ENCODE measurements at regions not wholly inside any gene's neighbourhood (a gene's known extent, or its start where the extent isn't known, plus 50 kb on each side); places are given as distances from the start of the nearest gene placed in this dataset.
A peak's percentile ranks its signal among the peaks of the same experiment; 100 is the strongest.
"Not testable (repeated sequence)": the region's sequence is repeated elsewhere in the genome, so short reads cannot be mapped to it uniquely, and the experiment has no call there.

- DNase-seq: no peak
Observed at GRCh38 chr5:92852219-92852618, 728.8 kb downstream of the NR2F1-AS1 start.

- DNase-seq: peak; percentile 14
Observed at GRCh38 chr5:92850886-92851285, 730.1 kb downstream of the NR2F1-AS1 start.

GRCh38 chr5:92849756-92850155 lies 731.3 kb downstream of the NR2F1-AS1 start:
- no peak for DNase-seq

DNA sequence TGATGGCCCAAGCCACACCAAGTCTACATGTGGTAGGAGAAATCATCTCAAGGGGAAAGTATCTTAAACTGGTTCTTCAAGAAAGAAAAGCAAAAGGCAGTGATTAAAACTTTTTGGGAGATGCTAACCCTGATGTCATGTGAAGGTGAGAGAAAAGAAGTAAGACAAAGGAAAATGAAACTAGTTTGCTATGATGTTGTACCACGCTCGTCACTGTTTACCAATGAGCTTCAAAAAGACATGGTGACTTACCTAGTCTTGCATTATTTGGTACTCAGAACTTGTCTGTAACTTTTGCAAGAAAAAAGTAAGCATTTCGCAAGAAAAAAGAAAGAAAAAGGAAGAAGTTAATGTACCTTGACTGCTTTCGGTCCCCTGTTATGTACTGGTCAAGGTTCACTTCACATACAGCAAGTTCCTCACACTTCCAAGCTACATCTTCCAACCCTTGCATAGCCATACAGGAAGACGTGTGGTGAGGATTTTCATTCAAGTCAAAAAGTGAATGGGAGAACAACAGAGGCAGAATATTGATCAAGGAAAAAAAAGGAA lies 739.3 kb downstream of the NR2F1-AS1 start:
- DNase-seq: no peak

DNA sequence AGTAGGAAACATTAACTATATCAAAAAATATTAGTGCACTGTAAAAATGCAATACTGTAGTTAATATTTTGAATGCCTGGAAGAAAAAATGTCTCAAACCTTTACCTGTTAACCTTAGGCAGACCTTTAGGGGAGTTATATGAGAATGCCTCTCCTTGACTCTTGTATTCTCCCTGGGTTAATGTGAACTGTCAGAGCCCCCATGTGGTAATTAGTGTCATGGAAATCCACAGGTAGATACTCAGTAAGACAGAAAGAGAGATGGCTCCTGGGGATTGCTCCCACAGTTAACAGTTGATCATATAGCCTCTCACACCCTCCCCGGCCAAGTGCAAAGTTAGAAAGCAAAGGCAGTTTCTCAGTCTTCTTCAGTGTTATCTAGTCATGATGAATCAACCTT lies 742.8 kb downstream of the NR2F1-AS1 start:
- DNase-seq: no peak

DNA sequence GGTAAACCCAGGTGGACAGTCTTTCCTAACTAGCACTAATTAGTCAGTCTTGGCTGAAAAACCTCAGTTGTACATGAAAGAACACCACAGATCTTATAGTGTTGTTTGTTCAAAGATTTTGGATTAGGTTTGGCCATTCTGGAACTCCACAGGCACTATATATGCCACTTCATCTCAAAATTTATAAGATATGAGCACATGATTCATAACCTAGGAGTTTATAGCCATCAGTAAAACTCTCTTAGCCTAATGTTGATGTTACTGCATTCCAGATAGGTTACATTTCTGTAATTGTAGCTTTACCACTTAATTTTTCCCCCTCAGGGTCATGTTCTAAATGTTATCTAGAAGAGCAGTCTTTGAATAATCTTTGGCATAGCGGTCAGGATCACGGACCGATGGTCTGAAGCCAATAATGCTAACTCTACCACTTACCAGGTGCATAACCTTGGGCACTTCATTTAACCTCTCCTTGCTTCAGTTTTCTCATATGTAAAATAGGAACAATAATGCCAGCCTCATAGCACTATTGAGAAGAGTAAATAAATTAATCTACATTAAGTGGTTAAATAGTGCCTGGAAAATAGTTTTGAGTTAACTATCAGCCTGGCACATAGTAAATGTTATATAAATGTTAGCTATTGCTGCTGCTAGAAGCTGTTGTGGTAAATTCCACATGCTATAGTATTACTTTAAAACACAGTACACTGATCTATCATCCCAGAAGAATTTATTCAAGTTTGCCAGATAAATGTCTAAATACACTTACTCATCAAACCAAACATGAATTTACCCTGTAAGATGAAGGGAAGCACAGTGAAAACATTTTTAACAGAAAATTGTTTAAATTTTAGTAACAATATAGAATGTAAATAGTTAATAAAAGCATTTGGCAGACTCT lies 743.9 kb downstream of the NR2F1-AS1 start:
- DNase-seq: no peak

DNA sequence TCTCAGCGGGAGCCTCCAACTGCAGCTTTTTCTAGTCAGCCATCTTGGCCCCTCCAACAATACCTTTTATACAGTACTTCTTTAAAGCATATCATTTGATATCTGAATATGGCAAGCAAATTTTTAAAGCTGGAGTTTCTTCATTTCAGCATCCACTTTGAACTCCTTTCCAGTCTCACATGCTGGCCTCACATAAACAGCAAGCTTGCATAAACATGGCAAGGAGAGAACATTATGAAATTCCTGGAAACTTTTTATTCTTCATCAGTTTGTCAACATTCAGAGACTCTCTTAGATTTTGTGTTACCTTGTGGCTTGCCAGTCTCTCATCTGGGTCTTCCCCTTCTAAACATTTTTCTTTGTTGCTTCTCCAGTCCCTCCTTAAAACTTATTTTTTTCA lies 745.3 kb downstream of the NR2F1-AS1 start:
- no peak for DNase-seq

GRCh38 chr5:92823551-92823950 lies 757.5 kb downstream of the NR2F1-AS1 start:
- DNase-seq: not testable (repeated sequence)

DNA sequence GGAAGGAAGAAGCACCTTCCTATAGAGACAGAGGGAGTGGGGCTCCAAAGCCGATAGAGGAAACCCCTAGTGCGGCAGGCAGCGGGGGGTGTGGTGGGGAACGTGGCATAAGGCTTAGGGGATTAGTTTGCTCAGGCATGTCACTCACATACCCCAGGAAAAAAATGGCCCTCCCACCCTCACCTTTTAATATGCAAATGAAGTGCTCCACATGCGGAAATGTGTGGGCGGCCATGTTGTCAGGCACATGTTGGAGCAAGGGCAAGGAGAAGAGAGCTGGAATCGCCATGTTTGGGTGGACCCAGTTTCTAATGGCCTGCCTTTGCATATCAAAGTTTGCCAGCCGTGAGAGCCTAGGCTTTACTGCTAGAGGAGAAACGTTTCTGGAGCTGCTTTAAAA lies 758.8 kb downstream of the NR2F1-AS1 start:
- DNase-seq: no peak

GRCh38 chr5:92809855-92810465 lies 771.1 kb downstream of the NR2F1-AS1 start:
- peak; percentile 60 for DNase-seq

GRCh38 chr5:92808474-92808873 lies 772.5 kb downstream of the NR2F1-AS1 start:
- DNase-seq: no peak

DNA sequence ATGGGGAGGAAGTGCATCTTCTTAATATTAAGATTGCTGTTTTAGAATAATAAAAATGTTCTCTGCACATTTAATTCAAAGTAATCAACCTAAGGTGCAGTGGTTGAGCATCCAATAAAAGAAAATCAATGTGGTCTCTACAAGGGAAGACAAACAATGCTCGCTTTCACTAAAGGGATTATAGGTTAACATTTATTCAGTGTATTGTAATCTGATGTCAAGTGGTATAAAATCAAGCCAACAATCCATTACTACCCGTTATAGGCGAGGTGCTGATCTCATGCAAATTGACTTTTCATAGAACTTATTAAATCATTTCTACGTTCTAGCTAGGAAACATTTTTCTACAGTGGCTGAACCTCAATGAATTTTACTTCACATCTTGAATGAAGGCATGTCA lies 773.9 kb downstream of the NR2F1-AS1 start:
- DNase-seq: no peak

- no peak for DNase-seq
Observed at GRCh38 chr5:92805446-92805845, 775.6 kb downstream of the NR2F1-AS1 start.

DNA sequence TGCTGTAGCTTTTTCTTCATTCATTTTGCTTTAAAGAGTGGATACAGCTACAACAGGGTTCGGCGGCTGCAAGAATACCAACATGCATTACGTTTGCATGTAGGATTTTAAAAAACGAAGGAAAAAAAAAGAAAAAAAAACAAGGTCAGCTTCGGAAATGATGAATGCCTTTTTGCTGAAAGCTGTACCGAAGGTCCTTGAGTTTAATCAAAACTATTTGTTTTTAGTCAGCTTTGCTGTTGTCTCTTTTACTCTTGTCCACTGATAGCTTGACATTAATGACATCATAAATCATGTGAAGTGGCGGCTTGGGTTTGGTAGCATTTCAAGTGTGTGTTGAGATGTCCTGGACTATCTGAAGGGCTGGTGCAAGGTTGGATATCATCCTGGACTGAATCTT lies 779.1 kb downstream of the NR2F1-AS1 start:
- no peak for DNase-seq

DNA sequence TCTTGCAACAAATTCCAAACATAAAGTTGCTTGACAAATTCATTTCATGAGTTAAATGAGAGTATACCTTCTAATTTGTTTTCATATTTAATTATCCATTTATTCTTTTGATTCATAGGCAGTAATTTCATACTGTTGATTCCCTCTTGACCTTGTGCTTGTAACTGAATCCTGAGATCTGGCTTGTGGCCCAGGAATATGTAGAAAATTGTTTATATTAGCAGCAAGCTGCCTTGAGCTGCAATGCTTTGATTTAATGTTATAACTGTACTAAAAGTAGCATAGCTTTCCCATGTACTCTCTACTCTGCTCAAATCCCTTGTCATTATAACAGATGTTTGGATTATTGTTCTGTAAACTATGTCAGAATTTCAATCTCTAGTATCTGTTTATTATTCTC lies 780.7 kb downstream of the NR2F1-AS1 start:
- DNase-seq: peak; percentile 59

GRCh38 chr5:92795633-92796032 lies 785.4 kb downstream of the NR2F1-AS1 start:
- DNase-seq: no peak

GRCh38 chr5:92780057-92780456 lies 801.0 kb downstream of the NR2F1-AS1 start:
- no peak for DNase-seq

DNA sequence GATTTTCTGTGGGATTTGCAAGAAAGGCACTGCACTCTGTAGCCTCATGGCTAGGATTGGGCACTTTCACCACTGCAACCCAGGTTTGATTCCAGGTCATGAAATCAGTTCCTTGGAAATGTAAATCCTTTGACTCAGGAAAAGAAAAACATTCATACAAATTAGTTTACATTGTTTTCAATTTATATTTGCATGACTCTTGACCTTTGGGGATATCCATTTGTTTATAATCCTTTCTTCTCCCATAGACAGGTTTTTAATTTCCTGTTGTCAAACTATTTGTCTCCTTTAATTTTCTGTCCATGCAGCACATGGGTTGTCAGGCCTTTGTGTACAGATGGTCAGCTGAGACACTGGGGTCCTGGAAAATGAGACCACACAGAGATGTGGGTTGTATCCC lies 801.5 kb downstream of the NR2F1-AS1 start:
- DNase-seq: no peak

- no peak for DNase-seq
Observed at GRCh38 chr5:92778261-92778660, 802.8 kb downstream of the NR2F1-AS1 start.

DNA sequence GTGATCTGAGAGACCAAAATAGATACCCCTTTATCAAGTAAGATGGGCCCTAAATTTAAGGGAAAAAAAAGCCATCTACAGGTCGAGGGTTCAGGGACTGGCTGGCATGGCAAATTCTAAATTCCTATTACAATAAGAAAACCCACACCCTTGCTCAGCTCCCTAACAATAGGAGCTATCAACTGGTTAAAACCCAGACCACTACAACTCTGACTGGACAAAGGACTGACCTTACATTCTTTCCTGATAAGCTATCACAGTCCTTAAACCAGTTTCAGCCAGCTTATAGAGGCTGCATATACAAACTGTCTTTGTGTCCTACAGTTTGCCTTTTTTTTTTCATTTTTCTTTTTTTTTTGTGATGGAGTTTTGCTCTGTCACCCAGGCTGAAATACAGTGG lies 803.6 kb downstream of the NR2F1-AS1 start:
- no peak for DNase-seq

- DNase-seq: no peak
Observed at GRCh38 chr5:92775711-92776615, 805.1 kb downstream of the NR2F1-AS1 start.

DNA sequence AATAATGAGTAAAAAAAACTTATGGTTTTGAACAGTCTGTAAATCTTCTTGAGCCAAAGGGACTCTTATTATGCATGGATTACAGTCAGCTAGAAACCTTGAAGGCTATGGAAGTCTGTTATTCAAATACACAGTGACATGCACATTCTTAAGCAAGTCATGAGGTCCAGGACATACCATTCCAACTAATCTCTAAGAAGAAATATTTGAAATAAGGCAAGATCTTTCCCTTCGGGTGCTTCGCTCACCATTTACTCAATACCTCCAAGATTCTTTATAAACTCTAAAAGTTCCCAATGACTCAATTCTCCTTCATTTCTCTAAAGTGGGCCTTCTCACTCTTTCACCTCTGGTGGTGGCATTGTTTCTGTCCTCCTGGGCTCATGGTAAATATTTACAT lies 811.0 kb downstream of the NR2F1-AS1 start:
- no peak for DNase-seq

- no peak for DNase-seq
Observed at GRCh38 chr5:92761585-92761984, 819.4 kb downstream of the NR2F1-AS1 start.

Measured in eye (tissue), 1 donor.